C4-2B (cell line): ENCODE measurements at regions not wholly inside any gene's neighbourhood (a gene's known extent, or its start where the extent isn't known, plus 50 kb on each side); places are given as distances from the start of the nearest gene placed in this dataset.

Experiments
- ZFX ChIP-seq: fragments of 450-650 bp; IDR thresholded peaks from 2 replicates; pipeline ENCODE4 v1.6.1; 2017
- TF ChIP-seq, protein P1 (sequence below): fragments of 450-650 bp; conservative IDR thresholded peaks from 2 replicates; pipeline ENCODE4 v1.5.1; 2017; ENCODE audit warnings: mild to moderate bottlenecking

DNA sequence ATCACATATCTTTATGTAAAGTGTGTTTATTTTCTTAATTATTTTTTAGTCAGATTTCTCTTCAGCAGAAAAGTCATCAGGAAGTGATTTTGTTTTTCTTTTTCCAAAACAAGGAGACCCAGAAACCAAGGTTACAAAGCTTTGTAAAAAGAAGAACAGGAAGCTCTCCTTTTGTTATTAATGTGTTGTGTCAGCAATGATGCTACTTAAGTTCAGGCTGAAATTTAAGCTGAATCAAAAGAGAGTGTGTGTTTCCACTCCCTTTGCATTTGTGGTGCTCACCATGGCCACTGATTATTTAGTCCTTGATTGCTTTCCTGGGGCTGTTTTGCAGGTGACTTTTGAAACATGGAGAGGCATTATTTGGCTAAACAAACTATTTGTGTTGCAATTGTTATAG lies 155.3 kb upstream of the ATP2B1 start:
- TF ChIP-seq, protein P1, sequence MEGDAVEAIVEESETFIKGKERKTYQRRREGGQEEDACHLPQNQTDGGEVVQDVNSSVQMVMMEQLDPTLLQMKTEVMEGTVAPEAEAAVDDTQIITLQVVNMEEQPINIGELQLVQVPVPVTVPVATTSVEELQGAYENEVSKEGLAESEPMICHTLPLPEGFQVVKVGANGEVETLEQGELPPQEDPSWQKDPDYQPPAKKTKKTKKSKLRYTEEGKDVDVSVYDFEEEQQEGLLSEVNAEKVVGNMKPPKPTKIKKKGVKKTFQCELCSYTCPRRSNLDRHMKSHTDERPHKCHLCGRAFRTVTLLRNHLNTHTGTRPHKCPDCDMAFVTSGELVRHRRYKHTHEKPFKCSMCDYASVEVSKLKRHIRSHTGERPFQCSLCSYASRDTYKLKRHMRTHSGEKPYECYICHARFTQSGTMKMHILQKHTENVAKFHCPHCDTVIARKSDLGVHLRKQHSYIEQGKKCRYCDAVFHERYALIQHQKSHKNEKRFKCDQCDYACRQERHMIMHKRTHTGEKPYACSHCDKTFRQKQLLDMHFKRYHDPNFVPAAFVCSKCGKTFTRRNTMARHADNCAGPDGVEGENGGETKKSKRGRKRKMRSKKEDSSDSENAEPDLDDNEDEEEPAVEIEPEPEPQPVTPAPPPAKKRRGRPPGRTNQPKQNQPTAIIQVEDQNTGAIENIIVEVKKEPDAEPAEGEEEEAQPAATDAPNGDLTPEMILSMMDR = no peak
- TF ChIP-seq ZFX = no peak
